NCI-H1694 treated with DMSO at 0.1 percent for 48 hours (cell line): ENCODE measurements at regions not wholly inside any gene's neighbourhood (a gene's known extent, or its start where the extent isn't known, plus 50 kb on each side); places are given as distances from the start of the nearest gene placed in this dataset.
A peak's percentile ranks its signal among the peaks of the same experiment; 100 is the strongest.

Experiments used
- DNase-seq: peaks from one replicate; lab custom pipeline; 2025; lab: John Stamatoyannopoulos, UW

DNA sequence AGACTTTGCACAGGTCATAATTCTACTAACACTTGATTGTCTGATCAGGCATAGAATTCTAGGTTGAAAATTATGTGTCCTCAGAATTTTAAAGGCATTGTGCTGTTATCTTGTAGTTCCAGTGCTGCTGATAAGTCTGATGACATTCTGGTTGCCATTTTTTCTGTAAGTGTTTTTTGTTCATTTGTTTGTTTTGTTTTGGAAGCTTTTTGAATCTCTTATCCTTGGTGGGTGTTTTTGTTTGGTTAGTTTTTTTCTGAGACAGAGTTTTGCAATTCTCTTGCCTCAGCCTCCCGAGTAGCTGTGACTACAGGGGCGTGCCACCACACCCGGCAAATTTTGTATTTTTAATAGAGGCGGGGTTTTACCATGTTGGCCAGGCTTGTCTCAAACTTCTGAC is 178.9 kb downstream of the CCDC71L start:
- no peak for DNase-seq

GRCh38 chr7:106480616-106481031 is 180.3 kb downstream of the CCDC71L start:
- no peak for DNase-seq

GRCh38 chr7:106480161-106480579 is 180.8 kb downstream of the CCDC71L start:
- DNase-seq: no peak

- DNase-seq: no peak
Observed at GRCh38 chr7:106476751-106477150, 184.2 kb downstream of the CCDC71L start.

DNA sequence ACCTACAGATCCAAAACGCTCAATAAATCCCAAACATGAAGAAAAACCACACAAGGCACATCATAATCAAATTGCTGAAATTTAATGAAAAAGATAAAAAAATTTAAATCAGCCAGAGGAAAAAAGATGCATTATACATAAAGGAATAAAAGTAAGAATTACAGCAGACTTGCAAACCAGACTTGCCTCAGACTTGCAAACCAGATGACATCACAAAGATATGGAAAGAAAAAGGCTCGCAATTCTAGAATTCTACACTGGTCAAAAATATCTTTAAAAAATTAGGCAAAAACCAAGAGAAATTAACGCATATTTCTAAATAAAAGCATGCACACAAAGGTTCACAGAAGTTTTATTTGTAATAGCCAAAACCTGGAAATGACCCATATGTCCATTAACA is 188.0 kb upstream of the NAMPT start:
- DNase-seq: no peak

DNA sequence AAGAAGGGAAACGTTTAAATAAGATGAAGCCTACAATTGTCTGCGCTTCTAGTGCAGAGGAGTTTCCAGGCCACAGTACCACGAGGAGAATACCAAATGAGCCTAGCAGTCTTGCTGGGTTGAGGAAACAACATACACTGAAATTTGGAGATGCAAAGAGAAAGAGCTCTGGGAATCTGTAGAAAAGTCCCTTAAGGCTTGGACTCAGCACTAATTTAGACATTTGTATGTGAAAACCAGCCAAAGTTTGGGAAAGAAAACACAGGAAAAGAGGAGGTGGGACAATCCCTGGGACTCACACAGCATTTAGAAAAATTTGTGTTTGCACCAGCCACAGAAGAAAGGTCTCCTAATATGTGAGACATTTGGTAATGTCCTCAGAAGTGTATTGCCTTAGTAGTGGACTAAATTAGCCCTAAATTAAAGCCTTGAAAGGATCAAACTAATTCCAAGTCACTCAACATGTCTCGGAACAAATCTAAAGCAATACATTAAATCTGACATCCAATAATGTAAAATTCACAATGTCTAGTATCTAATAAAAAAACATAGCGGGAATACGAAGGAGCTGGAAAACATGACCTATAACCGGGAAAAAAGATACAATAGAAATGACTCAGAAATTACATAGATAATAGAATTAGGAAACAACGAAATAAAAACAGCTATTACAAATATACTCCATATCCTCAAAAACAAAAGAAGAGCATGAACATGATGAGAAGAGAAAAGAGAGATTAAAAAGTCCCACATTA is 187.1 kb upstream of the NAMPT start:
- no peak for DNase-seq

DNA sequence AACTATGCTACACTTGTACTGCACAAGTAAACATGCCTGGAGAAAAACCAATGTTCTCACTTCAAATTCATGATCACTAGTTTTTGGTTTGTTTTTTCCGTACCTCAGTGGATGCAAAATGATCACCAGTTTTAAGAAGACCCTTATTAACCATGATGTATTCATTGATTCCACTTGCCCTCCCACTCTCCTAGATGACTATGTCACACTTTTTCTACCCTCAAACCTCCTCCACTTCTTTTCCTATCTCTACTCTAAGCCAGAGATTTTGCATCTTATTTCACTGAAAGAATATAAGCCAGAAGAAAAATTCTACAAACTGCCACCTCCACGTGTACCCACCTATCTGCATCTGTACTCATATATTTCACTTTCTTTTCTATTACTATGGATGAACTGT is 186.2 kb upstream of the NAMPT start:
- no peak for DNase-seq

DNA sequence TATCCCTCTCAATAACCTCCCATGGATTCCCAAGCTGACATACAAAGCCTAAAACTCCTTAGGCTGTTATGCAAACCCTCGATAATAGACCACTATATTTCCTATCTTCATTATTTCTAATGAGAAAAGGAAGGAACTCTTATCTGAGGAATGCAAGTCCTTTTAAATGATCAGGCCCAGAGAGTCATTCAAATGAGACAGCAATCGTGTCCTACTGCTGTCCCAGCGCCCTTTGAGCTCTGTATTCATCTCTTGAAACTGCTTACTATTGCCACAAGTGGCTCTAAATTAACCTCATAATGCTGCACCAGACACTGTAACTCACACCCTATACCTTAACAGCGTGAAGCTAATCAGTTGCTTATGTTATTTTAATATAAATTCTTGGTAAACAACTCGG is 182.1 kb upstream of the NAMPT start:
- DNase-seq: no peak

DNA sequence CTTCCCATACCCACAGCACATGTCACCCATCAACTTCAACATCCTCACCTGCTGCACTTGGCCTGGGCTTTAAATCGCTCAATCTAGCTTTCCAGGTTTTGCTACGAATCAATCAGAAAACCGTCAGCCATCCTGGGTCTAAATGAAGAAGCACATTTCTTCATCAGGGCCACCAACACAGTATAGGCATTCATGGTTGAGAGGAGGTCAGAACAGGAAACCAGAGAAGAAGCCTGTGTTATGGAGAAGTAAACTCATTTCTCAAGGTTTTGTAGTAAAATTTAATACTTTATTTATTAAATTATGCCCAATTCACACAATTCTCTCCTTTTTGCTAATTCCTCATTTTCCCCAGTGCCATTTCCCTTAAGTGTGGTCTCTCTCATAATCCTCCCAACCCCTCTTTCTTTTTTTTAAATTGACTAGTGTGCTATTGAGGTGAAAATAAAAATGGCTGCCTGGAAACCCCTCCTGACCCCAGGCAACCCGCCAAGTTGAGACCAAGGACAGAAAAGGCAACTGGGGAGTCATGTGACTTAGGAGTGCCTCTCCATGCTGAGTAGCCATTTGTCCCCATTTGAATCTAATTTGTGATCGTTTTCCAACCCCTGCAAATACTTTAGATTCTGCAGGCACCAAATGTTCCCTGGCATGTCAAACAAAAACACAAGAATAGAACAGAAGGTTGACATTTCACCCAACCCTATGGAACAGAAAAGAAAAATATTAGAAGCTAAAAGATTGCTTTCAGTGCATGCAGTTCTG is 181.1 kb upstream of the NAMPT start:
- no peak for DNase-seq

DNA sequence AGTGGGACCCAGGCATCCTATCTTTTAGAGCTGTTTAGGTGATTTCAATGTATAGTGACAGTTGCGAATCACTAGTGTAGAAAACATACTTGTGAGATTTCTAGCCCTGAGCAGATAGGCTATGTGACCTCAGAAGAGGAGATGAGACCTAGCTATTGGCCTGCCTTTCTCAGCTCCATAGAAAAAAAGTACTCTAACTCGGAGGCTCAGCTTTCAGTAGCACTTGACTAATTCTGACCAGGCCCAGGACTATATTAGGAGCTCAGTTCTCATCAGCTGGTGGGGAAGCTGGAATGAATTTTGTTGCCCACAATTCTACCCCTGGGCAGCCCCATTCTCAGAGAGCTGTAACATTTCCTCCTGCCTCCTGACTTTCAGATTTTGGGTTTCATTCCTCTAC is 179.9 kb upstream of the NAMPT start:
- no peak for DNase-seq

GRCh38 chr7:106463851-106464611 is 179.2 kb upstream of the NAMPT start:
- DNase-seq: no peak

DNA sequence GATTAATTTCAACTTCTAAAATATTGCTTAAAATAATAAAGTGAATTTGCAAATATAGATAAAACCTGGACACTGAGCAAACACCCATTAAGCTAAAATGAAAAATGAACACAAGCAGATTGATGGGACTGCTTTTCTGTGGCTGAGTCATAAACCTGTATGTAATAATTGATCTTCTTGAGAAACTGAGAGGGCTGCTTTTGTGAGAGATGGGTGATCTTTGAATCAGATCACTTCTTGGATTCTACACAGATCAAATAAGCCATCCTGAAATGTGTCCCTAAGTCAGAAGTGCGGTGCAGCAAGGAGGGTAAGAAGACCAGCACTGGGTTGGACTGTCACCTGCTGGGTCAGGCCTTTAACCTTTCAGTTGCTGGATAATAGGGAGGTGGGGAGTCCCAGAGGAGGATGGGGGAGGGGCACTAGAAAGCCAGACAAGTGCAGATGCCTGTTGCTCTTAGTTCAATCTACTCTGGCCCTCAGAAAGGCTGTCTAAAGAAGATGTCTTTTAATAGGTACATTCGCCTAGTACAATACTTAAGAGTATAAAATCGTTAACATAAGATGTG is 178.2 kb upstream of the NAMPT start:
- DNase-seq: no peak

DNA sequence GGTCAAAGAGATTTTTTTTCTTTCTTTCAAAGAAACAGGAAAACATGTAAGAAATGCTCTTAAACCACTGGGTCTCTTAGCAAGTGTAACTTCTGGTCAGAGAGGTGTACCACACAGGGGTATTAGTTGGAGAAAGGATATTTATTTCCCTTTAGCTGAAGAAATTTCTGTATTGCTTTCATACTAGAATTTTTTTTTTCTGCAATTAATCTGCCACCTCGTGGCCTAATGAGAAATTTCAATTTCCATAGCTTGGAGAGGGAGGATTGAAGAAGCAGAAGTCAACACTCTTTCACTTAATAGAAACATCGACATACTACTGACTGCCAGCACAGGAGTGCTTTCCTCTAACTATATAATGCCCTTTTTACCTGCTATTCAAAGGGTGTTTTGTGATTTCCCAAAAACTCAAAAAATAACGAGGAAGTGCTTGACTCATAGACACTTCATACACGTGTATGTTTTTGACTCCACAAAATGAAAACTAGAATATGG is 177.6 kb upstream of the NAMPT start:
- DNase-seq: peak; percentile 56

DNA sequence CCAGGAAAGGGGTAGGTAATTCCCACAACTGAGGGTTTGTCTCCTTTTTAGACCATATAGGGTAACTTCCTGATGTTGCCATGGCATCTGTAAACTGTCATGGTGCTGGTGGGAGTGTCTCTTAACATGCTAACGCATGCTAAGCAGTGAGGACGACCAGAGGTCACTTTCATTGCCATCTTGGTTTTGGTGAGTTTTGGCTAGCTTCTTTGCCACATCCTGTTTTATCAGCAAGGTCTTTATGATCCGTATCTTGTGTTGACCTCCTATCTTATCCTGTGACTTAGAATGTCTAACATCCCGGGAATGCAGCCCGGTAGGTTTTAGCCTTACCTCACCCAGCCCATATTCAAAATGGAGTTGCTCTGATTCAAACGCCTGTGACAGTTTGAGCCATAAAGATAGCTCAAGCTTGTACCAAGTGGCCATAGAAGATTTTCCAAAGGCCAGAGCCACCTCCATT is 176.0 kb upstream of the NAMPT start:
- DNase-seq: no peak

DNA sequence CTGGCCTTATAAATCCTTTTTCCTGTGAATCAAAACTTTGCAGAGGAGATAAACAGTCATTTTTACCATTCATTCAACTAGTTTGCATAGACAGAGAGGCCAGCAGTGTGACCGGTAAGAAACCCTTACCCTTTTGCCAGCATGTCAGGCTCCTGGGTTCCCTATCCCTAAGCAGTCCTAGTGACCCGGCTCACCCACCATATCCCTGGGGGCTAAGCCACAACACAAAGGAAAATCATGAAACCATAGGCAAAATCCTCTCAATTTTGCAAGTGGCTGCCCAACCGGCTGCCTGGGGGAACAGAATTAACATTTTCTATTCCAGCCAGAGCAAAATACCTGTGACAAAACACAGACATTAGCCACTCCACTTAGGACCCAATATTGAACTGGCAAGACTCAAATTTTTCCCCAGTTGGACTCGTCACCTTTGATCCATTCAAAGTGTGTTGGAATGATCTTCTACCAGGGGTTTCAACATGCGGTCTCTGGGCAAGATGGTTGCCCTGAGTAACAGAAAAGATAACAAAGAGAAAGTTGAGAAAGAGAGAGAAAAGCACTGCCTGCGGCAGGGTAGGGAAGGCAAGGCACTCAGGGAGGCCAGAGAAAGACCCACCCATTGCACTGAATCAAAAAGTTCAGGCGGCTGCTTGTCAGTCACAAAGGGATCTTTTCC is 174.8 kb upstream of the NAMPT start:
- no peak for DNase-seq

GRCh38 chr7:106457678-106458077 is 172.9 kb upstream of the NAMPT start:
- DNase-seq: no peak

- no peak for DNase-seq
Observed at GRCh38 chr7:106456329-106456728, 171.5 kb upstream of the NAMPT start.

DNA sequence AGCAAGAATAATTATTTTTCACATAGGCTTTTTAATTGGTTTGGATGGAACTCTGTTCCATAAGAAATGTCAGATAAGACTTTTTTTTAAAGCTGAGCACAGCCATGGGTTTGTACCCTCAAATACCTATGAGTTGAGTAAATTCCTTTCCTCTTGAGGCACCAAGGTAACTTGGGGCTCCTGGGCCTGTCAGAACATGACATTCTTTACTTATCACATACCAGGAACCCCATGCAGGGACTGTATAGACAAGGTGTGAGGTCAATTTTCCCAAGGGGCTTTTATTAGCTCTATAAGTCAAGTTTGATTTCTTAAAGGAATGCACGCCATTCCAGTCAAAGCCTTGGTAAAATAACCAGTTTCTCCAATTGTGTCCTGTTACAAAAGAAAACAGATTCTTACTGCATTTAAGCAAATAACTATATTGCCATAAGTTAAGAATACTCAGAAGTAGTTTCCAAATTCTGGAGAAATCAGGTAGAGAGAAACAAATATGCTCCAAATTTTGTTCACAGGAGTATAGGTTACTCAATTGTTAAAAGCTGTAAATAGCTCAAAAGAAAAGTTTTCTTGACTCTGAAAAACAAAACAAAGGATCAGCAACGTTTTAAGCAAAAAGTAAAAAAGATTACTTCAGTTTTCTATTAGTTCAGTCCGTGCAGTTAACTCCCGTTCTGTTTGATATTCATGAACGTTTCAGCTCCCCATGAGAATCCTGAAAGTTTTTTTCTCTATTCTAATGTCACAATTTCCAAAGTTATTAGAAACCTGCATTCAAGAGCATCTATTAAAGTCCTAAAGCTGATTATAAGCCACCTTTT is 167.5 kb upstream of the NAMPT start:
- DNase-seq: no peak

DNA sequence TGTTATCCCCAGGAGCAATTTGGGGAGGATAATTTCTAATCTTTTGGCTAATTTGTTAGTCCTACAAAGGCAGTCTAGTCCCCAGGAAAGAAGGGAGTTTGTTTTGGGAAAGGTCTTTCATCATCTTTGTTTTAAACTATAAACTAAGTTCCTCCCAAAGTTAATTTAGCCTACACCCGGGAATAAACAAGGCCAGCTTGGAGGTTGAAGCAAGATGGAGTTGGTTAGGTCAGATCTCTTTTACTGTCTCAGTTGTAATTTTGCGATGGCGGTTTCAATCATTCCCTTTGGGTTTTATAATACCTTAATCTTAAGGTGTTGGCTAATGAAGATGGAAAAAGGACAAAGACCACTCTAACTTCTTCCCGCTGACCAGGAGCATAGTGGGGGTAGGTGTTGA is 166.4 kb upstream of the NAMPT start:
- DNase-seq: no peak

GRCh38 chr7:106450716-106451115 is 165.9 kb upstream of the NAMPT start:
- no peak for DNase-seq
